ENCODE measurements at regions not wholly inside any gene's neighbourhood (a gene's known extent, or its start where the extent isn't known, plus 50 kb on each side); places are given as distances from the start of the nearest gene placed in this dataset.

DNA sequence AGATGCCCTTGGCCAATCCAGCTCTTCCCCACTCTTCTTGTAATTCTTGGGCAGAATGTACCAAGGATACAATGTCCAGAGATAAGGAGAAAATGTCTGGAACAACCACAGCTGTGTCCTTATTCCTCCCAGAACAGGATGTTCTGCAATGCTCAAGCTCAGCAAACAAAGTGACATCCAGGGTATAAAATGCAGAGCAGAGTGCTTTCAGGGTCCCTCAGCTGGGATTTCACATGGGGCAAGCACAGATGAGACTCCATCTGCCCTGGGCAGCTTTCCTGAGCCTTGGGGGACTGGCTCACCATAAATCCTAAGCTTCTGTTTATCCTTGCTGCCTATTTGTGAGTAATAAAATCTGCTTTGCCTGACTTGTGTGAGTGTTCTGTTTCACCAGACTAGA lies 127.4 kb downstream of the VAPA start:
- in situ Hi-C loops (cut with HindIII; ENCODE audit: low pct_ligation_motif_present, low sequenced_read_pairs): no loop called here
- H3K27ac ChIP-seq: peak overlapping the region; percentile 72
- no peaks in the 10 kb centered on the region for H3K36me3 ChIP-seq (replicated peaks)
- no peaks in the 10 kb centered on the region for H3K27me3 ChIP-seq (replicated peaks)
- H3K4me3 ChIP-seq (ENCODE audit: low read depth, low read length): no peak overlapping the region
- TF ChIP-seq, protein P1, sequence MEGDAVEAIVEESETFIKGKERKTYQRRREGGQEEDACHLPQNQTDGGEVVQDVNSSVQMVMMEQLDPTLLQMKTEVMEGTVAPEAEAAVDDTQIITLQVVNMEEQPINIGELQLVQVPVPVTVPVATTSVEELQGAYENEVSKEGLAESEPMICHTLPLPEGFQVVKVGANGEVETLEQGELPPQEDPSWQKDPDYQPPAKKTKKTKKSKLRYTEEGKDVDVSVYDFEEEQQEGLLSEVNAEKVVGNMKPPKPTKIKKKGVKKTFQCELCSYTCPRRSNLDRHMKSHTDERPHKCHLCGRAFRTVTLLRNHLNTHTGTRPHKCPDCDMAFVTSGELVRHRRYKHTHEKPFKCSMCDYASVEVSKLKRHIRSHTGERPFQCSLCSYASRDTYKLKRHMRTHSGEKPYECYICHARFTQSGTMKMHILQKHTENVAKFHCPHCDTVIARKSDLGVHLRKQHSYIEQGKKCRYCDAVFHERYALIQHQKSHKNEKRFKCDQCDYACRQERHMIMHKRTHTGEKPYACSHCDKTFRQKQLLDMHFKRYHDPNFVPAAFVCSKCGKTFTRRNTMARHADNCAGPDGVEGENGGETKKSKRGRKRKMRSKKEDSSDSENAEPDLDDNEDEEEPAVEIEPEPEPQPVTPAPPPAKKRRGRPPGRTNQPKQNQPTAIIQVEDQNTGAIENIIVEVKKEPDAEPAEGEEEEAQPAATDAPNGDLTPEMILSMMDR (IDR thresholded peaks at IDR 0.05; ENCODE audit: low read depth, low read length, missing control alignments): no peak
- DNase-seq: peak; percentile 43

DNA sequence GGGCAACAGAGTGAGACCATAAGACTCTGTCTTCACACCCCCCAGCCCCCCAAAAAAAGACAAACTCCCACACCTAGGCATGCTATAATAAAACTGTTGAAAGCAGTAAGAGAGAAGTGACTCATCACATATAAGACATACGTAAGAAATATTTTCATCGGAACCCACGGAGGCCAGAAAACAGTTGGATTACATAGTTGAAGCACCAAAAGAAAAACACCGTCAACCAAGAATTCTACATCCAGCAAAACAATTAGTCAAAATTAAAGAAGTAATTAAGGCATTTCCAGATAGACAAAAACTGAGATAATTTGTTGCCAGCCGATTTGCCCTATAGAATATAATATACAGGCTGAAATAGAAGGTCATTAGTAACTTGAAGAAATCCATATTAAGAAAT lies 128.7 kb downstream of the VAPA start:
- Histone ChIP-seq H3K27me3 (replicated peaks) (no peaks in the 10 kb centered on the region), H3K27ac (no peak overlapping the region), H3K36me3 (replicated peaks) (no peaks in the 10 kb centered on the region), H3K4me3 (ENCODE audit: low read depth, low read length) (no peak overlapping the region)
- TF ChIP-seq, protein P1 (IDR thresholded peaks at IDR 0.05; ENCODE audit: low read depth, low read length, missing control alignments): no peak
- in situ Hi-C loops (cut with HindIII; ENCODE audit: low pct_ligation_motif_present, low sequenced_read_pairs): no loop called here
- DNase-seq: peak; percentile 12

DNA sequence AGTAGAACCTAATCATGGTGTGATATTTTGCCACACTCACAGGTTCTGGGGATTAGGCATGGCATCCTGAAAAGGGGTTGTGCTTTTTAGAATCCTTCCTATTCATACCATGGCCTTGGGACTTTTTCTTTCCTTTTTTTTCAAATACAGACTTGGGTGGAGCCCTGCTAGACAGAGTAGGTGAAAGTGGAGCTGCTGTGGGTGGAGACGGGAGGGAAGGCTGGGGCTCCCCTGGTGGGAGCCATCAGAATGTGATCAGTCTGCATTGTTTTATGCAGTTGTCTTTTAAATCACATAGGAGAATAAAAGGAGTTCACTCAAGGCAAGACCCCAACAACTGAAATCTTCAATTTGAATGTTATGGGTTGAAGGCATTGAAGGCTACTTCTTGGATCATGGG lies 130.2 kb downstream of the VAPA start:
- TF ChIP-seq, protein P1 (IDR thresholded peaks at IDR 0.05; ENCODE audit: low read depth, low read length, missing control alignments): no peak

DNA sequence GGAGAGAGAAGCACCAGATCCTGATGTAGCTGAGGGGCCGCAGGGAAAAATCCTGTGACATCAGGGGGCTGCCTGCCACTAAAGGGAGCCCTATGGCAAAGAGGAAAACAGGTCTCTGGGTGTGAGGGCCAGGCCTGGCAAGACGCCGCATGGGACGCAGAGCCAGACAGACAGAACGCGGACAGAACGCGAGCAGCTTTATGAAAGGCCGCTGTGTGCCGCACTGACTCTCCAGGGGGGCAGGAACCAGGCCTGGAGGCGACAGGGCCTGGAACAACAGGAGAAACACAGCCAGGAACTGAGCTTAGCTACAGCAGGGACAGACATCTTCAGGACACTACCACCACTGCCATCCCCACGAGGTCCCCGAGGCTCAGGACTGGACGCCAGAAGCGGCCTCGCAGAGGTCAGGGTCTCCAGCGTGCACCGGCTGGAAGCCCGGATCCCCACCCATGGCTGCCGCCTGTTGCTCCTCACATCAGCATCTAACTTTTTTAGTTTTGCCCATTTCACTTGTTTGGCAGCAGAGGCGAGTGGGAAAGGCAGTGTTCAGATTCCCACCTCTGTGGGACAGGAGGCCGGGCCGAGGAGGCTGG lies 131.6 kb downstream of the VAPA start:
- H3K4me3 ChIP-seq (ENCODE audit: low read depth, low read length): no peak overlapping the region

More for the DNA sequence above, 130.2 kb downstream of the VAPA start:
- Histone ChIP-seq H3K4me3 (ENCODE audit: low read depth, low read length) (no peak overlapping the region), H3K27me3 (replicated peaks) (no peaks in the 10 kb centered on the region), H3K27ac (no peak overlapping the region), H3K36me3 (replicated peaks) (no peaks in the 10 kb centered on the region)
- no peak for DNase-seq
- in situ Hi-C loops (cut with HindIII; ENCODE audit: low pct_ligation_motif_present, low sequenced_read_pairs): no loop called here

DNA sequence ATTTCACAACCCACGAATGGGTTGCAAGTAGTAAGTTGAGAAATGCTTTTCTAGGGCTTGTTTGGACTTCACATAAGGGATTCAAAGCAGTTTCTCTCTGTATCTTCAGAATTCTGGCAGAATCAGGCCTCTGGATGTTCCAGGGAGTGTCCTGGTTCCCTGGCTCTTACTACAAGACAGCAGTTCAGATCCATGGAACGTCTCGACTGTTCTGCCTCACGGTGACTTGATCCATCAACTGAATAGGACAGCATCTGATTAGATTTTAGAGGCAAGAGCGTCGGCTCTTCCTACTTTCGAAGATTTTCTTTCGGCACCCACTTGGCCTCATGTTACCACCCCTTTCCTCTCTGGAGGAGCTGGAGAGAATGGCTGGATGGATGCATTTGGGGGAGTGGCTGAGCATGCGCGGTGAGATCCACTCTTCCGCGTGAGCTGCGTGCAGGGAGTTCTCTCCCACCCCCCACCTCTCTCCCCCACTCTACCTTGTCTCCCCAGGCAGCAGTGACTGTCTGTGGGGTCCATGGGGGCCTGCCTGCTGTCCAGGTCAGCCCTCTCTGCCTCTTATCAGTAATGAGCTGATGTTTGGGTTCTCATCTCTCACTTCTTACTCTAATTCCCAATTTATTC lies 132.5 kb downstream of the VAPA start:
- TF ChIP-seq, protein P1 (IDR thresholded peaks at IDR 0.05; ENCODE audit: low read depth, low read length, missing control alignments): no peak
- no peak overlapping the region for H3K27ac ChIP-seq
- in situ Hi-C loops (cut with HindIII; ENCODE audit: low pct_ligation_motif_present, low sequenced_read_pairs): no loop called here
- no peaks in the 10 kb centered on the region for H3K27me3 ChIP-seq (replicated peaks)
- H3K36me3 ChIP-seq (replicated peaks): no peaks in the 10 kb centered on the region
- no peak overlapping the region for H3K4me3 ChIP-seq (ENCODE audit: low read depth, low read length)
- DNase-seq: no peak

More for the DNA sequence above, 131.6 kb downstream of the VAPA start:
- DNase-seq: no peak
- in situ Hi-C loops (cut with HindIII; ENCODE audit: low pct_ligation_motif_present, low sequenced_read_pairs): no loop called here
- Histone ChIP-seq H3K27ac (no peak overlapping the region), H3K36me3 (replicated peaks) (no peaks in the 10 kb centered on the region), H3K27me3 (replicated peaks) (no peaks in the 10 kb centered on the region)
- TF ChIP-seq, protein P1 (IDR thresholded peaks at IDR 0.05; ENCODE audit: low read depth, low read length, missing control alignments): no peak

Data from brain microvascular endothelial cell (primary cell).